ENCODE measurements at regions not wholly inside any gene's neighbourhood (a gene's known extent, or its start where the extent isn't known, plus 50 kb on each side); places are given as distances from the start of the nearest gene placed in this dataset.

GRCh38 chr20:57810511-57811373, 100.9 kb upstream of the PMEPA1 start:
- H3K36me3 ChIP-seq (replicated peaks in 1 of 2), result no peaks in the 10 kb centered on the region
- no peak overlapping the region for H3K27ac ChIP-seq
- WGBS, 4 donors, result 70 to 74% (median 72%) methylated on average over 23 to 26 of the region's 26 CpGs
- no peak overlapping the region for H3K4me3 ChIP-seq
- no peak for DNase-seq
- H3K27me3 ChIP-seq, result no peaks in the 10 kb centered on the region
- H3K9me3 ChIP-seq (replicated peaks in 1 of 3), result no peaks in the 10 kb centered on the region
- intact Hi-C loops (cut with DNase I), result no loop called here
- TF ChIP-seq, protein P1, sequence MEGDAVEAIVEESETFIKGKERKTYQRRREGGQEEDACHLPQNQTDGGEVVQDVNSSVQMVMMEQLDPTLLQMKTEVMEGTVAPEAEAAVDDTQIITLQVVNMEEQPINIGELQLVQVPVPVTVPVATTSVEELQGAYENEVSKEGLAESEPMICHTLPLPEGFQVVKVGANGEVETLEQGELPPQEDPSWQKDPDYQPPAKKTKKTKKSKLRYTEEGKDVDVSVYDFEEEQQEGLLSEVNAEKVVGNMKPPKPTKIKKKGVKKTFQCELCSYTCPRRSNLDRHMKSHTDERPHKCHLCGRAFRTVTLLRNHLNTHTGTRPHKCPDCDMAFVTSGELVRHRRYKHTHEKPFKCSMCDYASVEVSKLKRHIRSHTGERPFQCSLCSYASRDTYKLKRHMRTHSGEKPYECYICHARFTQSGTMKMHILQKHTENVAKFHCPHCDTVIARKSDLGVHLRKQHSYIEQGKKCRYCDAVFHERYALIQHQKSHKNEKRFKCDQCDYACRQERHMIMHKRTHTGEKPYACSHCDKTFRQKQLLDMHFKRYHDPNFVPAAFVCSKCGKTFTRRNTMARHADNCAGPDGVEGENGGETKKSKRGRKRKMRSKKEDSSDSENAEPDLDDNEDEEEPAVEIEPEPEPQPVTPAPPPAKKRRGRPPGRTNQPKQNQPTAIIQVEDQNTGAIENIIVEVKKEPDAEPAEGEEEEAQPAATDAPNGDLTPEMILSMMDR (IDR thresholded peaks at IDR 0.05), result no peak
- TF ChIP-seq POLR2A (IDR thresholded peaks at IDR 0.05), result no peak
- no peaks in the 10 kb centered on the region for H3K4me1 ChIP-seq (replicated peaks in 1 of 2)

DNA sequence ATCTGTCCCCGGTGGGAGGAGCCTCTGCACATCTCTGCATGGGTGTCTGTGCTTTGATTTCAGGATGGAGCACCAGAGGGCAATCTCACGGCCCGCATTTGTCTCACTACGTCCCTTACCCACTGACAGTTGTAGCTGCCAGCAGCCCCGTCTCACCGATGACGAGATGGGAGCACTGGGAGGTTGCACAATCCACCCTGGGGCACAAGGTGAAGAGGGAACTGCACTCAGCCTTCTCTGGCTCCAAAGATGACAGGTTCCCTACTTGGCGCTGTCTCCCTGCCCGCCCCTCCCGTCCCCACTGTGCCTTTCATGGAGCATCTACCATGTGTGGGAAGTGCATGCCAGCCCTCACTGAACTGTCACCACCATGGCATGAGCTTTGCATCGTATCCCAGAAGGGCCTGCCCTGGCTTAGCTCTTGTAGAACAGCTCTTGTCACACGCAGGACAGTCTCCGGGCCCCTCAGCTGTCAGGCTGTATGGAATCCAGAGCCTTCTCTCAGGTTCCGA, 99.9 kb upstream of the PMEPA1 start:
- intact Hi-C loops (cut with DNase I), result no loop called here
- Histone ChIP-seq H3K4me3 (no peak overlapping the region), H3K4me1 (replicated peaks in 1 of 2) (no peaks in the 10 kb centered on the region), H3K36me3 (replicated peaks in 1 of 2) (no peaks in the 10 kb centered on the region), H3K9me3 (replicated peaks in 1 of 3) (no peaks in the 10 kb centered on the region), H3K27me3 (no peaks in the 10 kb centered on the region), H3K27ac (no peak overlapping the region)
- DNase-seq, result peak in 2 of 7 donors; percentile 25 to 65
- WGBS, 4 donors, result 64 to 70% (median 67%) methylated on average over 8 to 14 of the region's 14 CpGs
- TF ChIP-seq POLR2A (IDR thresholded peaks at IDR 0.05), result no peak
- TF ChIP-seq, protein P1 (IDR thresholded peaks at IDR 0.05), result no peak

DNA sequence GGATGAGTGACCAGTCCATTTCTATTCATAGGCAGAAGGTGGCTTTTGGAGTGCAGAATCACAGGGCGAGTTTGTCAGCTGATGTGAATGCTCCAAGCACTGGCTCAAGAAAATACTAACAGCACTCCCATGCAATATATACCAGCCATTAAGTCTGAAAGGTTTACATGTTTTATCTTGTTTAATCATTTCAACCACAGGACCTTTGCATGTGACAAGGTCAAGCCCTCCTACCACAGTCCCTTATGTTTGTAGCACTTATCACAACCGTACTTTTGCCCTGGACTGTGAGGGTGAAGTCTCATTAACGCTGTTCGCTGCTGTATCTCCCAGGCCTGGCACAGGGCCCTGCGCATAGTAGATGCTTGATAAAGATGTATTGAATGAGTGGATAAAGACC, 99.3 kb upstream of the PMEPA1 start:
- WGBS, 4 donors, result 84 to 92% (median 87%) methylated on average over 5 of the region's 5 CpGs
- intact Hi-C loops (cut with DNase I), result no loop called here
- DNase-seq, result no peak
- no peaks in the 10 kb centered on the region for H3K36me3 ChIP-seq (replicated peaks in 1 of 2)
- TF ChIP-seq, protein P1 (IDR thresholded peaks at IDR 0.05), result no peak
- TF ChIP-seq POLR2A (IDR thresholded peaks at IDR 0.05), result no peak
- H3K27ac ChIP-seq, result no peak overlapping the region
- no peak overlapping the region for H3K4me3 ChIP-seq
- H3K4me1 ChIP-seq (replicated peaks in 1 of 2), result no peaks in the 10 kb centered on the region
- H3K27me3 ChIP-seq, result no peaks in the 10 kb centered on the region
- H3K9me3 ChIP-seq (replicated peaks in 1 of 3), result no peaks in the 10 kb centered on the region

- H3K27ac ChIP-seq, result no peak overlapping the region
- no peak overlapping the region for H3K4me3 ChIP-seq
- H3K9me3 ChIP-seq (replicated peaks in 1 of 3), result no peaks in the 10 kb centered on the region
- no peaks in the 10 kb centered on the region for H3K27me3 ChIP-seq
- H3K36me3 ChIP-seq (replicated peaks in 1 of 2), result no peaks in the 10 kb centered on the region
- intact Hi-C loops (cut with DNase I), result no loop called here
- no peaks in the 10 kb centered on the region for H3K4me1 ChIP-seq (replicated peaks in 1 of 2)
- DNase-seq, result no peak
- TF ChIP-seq, protein P1 (IDR thresholded peaks at IDR 0.05), result no peak
- TF ChIP-seq POLR2A (IDR thresholded peaks at IDR 0.05), result no peak
- WGBS, 4 donors, result 84 to 87% (median 86%) methylated on average over 6 to 9 of the region's 9 CpGs
Measured at GRCh38 chr20:57808264-57809070, 98.7 kb upstream of the PMEPA1 start.
